Osteoblast (primary cell): ENCODE measurements at regions not wholly inside any gene's neighbourhood (a gene's known extent, or its start where the extent isn't known, plus 50 kb on each side); places are given as distances from the start of the nearest gene placed in this dataset.

Experiments
- DNase-seq: peaks from one replicate; pipeline ENCODE4 v3.0.0; 2011; ENCODE audit warnings: low spot score, mixed read lengths; ENCODE audit not compliant: insufficient read length; ENCODE audit errors: missing footprints
- H2AFZ ChIP-seq: 2 replicates; pipeline ENCODE4 v1.6.0; 2011; ENCODE audit warnings: mild to moderate bottlenecking, low read length
- H3K27ac ChIP-seq: 2 replicates; pipeline ENCODE4 v1.5.1; 2011; ENCODE audit warnings: mild to moderate bottlenecking, low read depth, low read length, moderate library complexity
- H3K27me3 ChIP-seq: 2 replicates; pipeline ENCODE4 v1.6.0; 2012; ENCODE audit warnings: mild to moderate bottlenecking, control low read depth, inconsistent platforms, low read length, moderate library complexity; ENCODE audit not compliant: insufficient read depth
- H3K36me3 ChIP-seq: 2 replicates; pipeline ENCODE4 v1.5.1; 2011; ENCODE audit warnings: mild to moderate bottlenecking, low read length, control low read depth, moderate library complexity; ENCODE audit not compliant: insufficient read depth
- H3K4me1 ChIP-seq: 2 replicates; pipeline ENCODE4 v1.5.1; 2011; ENCODE audit warnings: mild to moderate bottlenecking, low read length, control low read depth, moderate library complexity; ENCODE audit not compliant: insufficient read depth
- H3K4me2 ChIP-seq: 2 replicates; pipeline ENCODE4 v1.6.0; 2011; ENCODE audit warnings: mild to moderate bottlenecking, low read length; ENCODE audit not compliant: insufficient read depth
- H3K4me3 ChIP-seq: fragments of 200-600 bp; sonication (generic); 3 replicates; pipeline ENCODE4 v1.5.1; 2012; ENCODE audit warnings: mild to moderate bottlenecking, low read length, inconsistent platforms; ENCODE audit not compliant: insufficient read depth
- H3K79me2 ChIP-seq: 2 replicates; pipeline ENCODE4 v1.6.0; 2012; ENCODE audit warnings: mild to moderate bottlenecking, low read length, control low read depth, inconsistent platforms; ENCODE audit not compliant: insufficient read depth
- H3K9me3 ChIP-seq: 2 replicates; pipeline ENCODE4 v1.5.1; 2011; ENCODE audit warnings: low read depth, low read length, control low read depth
- H4K20me1 ChIP-seq: 2 replicates; pipeline ENCODE4 v1.6.0; 2012; ENCODE audit warnings: mild to moderate bottlenecking, low read length, control low read depth; ENCODE audit not compliant: insufficient read depth
- TF ChIP-seq, protein P1 (sequence below): IDR thresholded peaks from 2 replicates; pipeline ENCODE4 v1.5.1; 2011; ENCODE audit warnings: mild to moderate bottlenecking, low read depth, low read length, moderate library complexity; ENCODE audit errors: extremely low read depth

- H3K4me3 ChIP-seq: no peak overlapping the region
- no peaks in the 10 kb centered on the region for H3K4me1 ChIP-seq
- no peaks in the 10 kb centered on the region for H3K79me2 ChIP-seq
- H2AFZ ChIP-seq: no peak overlapping the region
- no peaks in the 10 kb centered on the region for H3K27me3 ChIP-seq
- H3K4me2 ChIP-seq: no peak overlapping the region
- DNase-seq: no peak
- H3K36me3 ChIP-seq: no peaks in the 10 kb centered on the region
- TF ChIP-seq, protein P1, sequence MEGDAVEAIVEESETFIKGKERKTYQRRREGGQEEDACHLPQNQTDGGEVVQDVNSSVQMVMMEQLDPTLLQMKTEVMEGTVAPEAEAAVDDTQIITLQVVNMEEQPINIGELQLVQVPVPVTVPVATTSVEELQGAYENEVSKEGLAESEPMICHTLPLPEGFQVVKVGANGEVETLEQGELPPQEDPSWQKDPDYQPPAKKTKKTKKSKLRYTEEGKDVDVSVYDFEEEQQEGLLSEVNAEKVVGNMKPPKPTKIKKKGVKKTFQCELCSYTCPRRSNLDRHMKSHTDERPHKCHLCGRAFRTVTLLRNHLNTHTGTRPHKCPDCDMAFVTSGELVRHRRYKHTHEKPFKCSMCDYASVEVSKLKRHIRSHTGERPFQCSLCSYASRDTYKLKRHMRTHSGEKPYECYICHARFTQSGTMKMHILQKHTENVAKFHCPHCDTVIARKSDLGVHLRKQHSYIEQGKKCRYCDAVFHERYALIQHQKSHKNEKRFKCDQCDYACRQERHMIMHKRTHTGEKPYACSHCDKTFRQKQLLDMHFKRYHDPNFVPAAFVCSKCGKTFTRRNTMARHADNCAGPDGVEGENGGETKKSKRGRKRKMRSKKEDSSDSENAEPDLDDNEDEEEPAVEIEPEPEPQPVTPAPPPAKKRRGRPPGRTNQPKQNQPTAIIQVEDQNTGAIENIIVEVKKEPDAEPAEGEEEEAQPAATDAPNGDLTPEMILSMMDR: no peak
- H3K9me3 ChIP-seq: no peaks in the 10 kb centered on the region
- no peaks in the 10 kb centered on the region for H4K20me1 ChIP-seq
- no peak overlapping the region for H3K27ac ChIP-seq
These were observed 123.6 kb downstream of the ZNF248 start for GRCh38 chr10:37733822-37734221.

DNA sequence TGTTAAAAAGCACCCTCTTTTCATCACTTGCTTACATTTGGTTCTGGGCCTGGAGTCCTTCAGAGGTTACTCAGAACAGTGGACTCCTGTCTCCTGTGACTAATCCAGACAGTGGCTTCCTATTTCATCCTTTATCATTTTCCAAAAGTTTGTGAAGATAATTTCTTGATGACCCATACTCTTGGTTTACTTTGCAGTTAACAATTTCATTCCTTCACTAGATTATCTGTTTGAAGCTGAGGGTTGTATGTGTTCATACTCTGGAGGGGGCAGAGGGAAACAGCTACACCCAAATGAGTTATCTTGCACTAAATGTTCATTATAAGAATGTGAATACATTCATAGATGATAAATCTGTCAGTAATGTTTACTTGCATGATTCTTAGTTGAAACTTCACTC, 124.7 kb downstream of the ZNF248 start:
- DNase-seq: no peak
- H4K20me1 ChIP-seq: no peaks in the 10 kb centered on the region
- no peaks in the 10 kb centered on the region for H3K4me1 ChIP-seq
- no peak overlapping the region for H3K4me3 ChIP-seq
- H3K9me3 ChIP-seq: no peaks in the 10 kb centered on the region
- H3K4me2 ChIP-seq: no peak overlapping the region
- H3K27me3 ChIP-seq: no peaks in the 10 kb centered on the region
- H3K79me2 ChIP-seq: no peaks in the 10 kb centered on the region
- H3K27ac ChIP-seq: no peak overlapping the region
- no peaks in the 10 kb centered on the region for H3K36me3 ChIP-seq
- H2AFZ ChIP-seq: no peak overlapping the region
- TF ChIP-seq, protein P1: no peak

- H3K27ac ChIP-seq: no peak overlapping the region
- H3K4me1 ChIP-seq: no peaks in the 10 kb centered on the region
- TF ChIP-seq, protein P1: no peak
- DNase-seq: no peak
- H4K20me1 ChIP-seq: no peaks in the 10 kb centered on the region
- H3K4me2 ChIP-seq: no peak overlapping the region
- H3K36me3 ChIP-seq: no peaks in the 10 kb centered on the region
- H3K4me3 ChIP-seq: no peak overlapping the region
- H2AFZ ChIP-seq: no peak overlapping the region
- no peaks in the 10 kb centered on the region for H3K79me2 ChIP-seq
- H3K27me3 ChIP-seq: no peaks in the 10 kb centered on the region
- H3K9me3 ChIP-seq: no peaks in the 10 kb centered on the region
These were observed 128.6 kb downstream of the ZNF248 start for GRCh38 chr10:37728830-37729229.

GRCh38 chr10:37727491-37728352, 129.7 kb downstream of the ZNF248 start:
- Histone ChIP-seq H3K36me3 (no peaks in the 10 kb centered on the region), H3K27me3 (no peaks in the 10 kb centered on the region), H4K20me1 (no peaks in the 10 kb centered on the region), H3K79me2 (no peaks in the 10 kb centered on the region), H3K4me2 (no peak overlapping the region), H3K27ac (no peak overlapping the region), H3K4me3 (no peak overlapping the region), H3K4me1 (no peaks in the 10 kb centered on the region), H2AFZ (no peak overlapping the region), H3K9me3 (no peaks in the 10 kb centered on the region)
- no peak for DNase-seq
- TF ChIP-seq, protein P1: no peak
